A673 (cell line): ENCODE measurements at regions not wholly inside any gene's neighbourhood (a gene's known extent, or its start where the extent isn't known, plus 50 kb on each side); places are given as distances from the start of the nearest gene placed in this dataset.

Experiments used
- BruUV-seq: library from RNA; stranded (reverse); fragments of 400-500 nt; replicated peaks from 2 replicates; lab custom pipeline; 2021; lab: Mats Ljungman, UMichigan
- CTCF ChIA-PET: fragments of 300-600 bp; sonication (Branson Sonifier 250); formaldehyde crosslinking; loops from one replicate; lab custom pipeline; 2022; ENCODE audit warnings: antibody characterized with exemption; lab: Charles Lee
- POLR2A ChIA-PET: fragments of 300-600 bp; sonication (Branson Sonifier 250); formaldehyde crosslinking; loops from one replicate; lab custom pipeline; 2022; ENCODE audit warnings: antibody characterized with exemption; ENCODE audit not compliant: low non-redundant PET; lab: Charles Lee
- DNase-seq: peaks from one replicate; pipeline ENCODE4 v3.0.0-alpha.2; 2015; ENCODE audit warnings: low spot score
- H3K27ac ChIP-seq: fragments of 200-600 bp; sonication (generic); 2 replicates; pipeline ENCODE4 v1.5.1; 2016; ENCODE audit warnings: mixed run types, low read depth, mild to moderate bottlenecking, mixed read lengths, antibody characterized with exemption, low read length; ENCODE audit not compliant: poor library complexity, severe bottlenecking
- H3K27me3 ChIP-seq: fragments of 200-600 bp; sonication (generic); replicated peaks from 2 replicates; pipeline ENCODE4 v1.6.1; 2017; ENCODE audit warnings: mixed run types, low read depth, mild to moderate bottlenecking, mixed read lengths, antibody characterized with exemption, low read length; ENCODE audit not compliant: insufficient read depth, poor library complexity
- H3K36me3 ChIP-seq: fragments of 200-600 bp; sonication (generic); 2 replicates; pipeline ENCODE4 v1.6.1; 2016; ENCODE audit warnings: mixed run types, mild to moderate bottlenecking, mixed read lengths, antibody characterized with exemption, low read length; ENCODE audit not compliant: insufficient read depth, poor library complexity, severe bottlenecking
- H3K4me1 ChIP-seq: fragments of 200-600 bp; sonication (generic); 2 replicates; pipeline ENCODE4 v1.6.1; 2017; ENCODE audit warnings: mixed run types, mild to moderate bottlenecking, mixed read lengths, antibody characterized with exemption, low read length; ENCODE audit not compliant: insufficient read depth, poor library complexity, severe bottlenecking
- H3K4me3 ChIP-seq: fragments of 200-600 bp; sonication (generic); 2 replicates; pipeline ENCODE4 v1.5.1; 2016; ENCODE audit warnings: low read depth, mixed run types, mild to moderate bottlenecking, mixed read lengths, low read length; ENCODE audit not compliant: poor library complexity, severe bottlenecking
- H3K9me3 ChIP-seq: fragments of 200-600 bp; sonication (generic); 2 replicates; pipeline ENCODE4 v1.6.1; 2016; ENCODE audit warnings: mixed run types, low read depth, mild to moderate bottlenecking, mixed read lengths, antibody characterized with exemption, low read length; ENCODE audit not compliant: poor library complexity, severe bottlenecking
- EZH2 ChIP-seq: fragments of 200-600 bp; sonication (generic); IDR thresholded peaks from 2 replicates; pipeline ENCODE4 v1.6.1; 2017; ENCODE audit warnings: borderline replicate concordance, low read depth, mild to moderate bottlenecking, mixed read lengths, antibody characterized with exemption, low read length; ENCODE audit not compliant: poor library complexity, severe bottlenecking
- intact Hi-C: fragments of 100-400 bp; cut with micrococcal nuclease; formaldehyde crosslinking; loops from one replicate; pipeline ENCODE4 v1.10.0; 2022; ENCODE audit not compliant: unreplicated experiment
- TF ChIP-seq, protein P1 (sequence below): fragments of 300-800, 200-600 bp; sonication (generic); conservative IDR thresholded peaks from 2 replicates; pipeline ENCODE4 v1.5.1; 2017; ENCODE audit warnings: low read depth, mild to moderate bottlenecking, antibody characterized with exemption, low read length, moderate library complexity, mixed read lengths

DNA sequence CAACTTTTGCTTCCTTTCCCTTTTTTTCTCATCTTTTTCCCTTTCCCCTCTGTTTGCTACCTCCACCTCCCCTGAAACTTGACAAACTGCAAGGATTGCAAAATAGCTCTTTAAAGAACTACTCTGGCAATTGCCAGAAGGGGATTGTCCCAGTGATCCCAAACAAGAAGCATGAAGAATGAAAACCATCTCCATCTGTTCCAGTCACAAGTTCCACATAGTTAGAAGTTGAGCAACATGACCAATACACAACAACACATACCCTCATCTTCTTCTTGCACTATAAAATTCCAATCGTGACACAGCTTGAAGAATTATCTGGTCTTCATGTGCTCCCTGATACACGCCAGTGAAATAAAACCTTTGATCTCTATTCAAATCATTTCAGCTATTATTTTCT lies 93.7 kb upstream of the USP15 start:
- ChIA-PET POLR2A (no interaction called here), CTCF (no interaction called here)
- no peak for TF ChIP-seq EZH2
- TF ChIP-seq, protein P1, sequence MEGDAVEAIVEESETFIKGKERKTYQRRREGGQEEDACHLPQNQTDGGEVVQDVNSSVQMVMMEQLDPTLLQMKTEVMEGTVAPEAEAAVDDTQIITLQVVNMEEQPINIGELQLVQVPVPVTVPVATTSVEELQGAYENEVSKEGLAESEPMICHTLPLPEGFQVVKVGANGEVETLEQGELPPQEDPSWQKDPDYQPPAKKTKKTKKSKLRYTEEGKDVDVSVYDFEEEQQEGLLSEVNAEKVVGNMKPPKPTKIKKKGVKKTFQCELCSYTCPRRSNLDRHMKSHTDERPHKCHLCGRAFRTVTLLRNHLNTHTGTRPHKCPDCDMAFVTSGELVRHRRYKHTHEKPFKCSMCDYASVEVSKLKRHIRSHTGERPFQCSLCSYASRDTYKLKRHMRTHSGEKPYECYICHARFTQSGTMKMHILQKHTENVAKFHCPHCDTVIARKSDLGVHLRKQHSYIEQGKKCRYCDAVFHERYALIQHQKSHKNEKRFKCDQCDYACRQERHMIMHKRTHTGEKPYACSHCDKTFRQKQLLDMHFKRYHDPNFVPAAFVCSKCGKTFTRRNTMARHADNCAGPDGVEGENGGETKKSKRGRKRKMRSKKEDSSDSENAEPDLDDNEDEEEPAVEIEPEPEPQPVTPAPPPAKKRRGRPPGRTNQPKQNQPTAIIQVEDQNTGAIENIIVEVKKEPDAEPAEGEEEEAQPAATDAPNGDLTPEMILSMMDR: no peak
- no TSS peak for BruUV-seq
- Histone ChIP-seq H3K27ac (no peak overlapping the region), H3K27me3 (no peaks in the 10 kb centered on the region), H3K4me1 (no peaks in the 10 kb centered on the region), H3K4me3 (no peak overlapping the region), H3K9me3 (no peaks in the 10 kb centered on the region), H3K36me3 (no peaks in the 10 kb centered on the region)
- DNase-seq: no peak
- intact Hi-C loops: no loop called here

DNA sequence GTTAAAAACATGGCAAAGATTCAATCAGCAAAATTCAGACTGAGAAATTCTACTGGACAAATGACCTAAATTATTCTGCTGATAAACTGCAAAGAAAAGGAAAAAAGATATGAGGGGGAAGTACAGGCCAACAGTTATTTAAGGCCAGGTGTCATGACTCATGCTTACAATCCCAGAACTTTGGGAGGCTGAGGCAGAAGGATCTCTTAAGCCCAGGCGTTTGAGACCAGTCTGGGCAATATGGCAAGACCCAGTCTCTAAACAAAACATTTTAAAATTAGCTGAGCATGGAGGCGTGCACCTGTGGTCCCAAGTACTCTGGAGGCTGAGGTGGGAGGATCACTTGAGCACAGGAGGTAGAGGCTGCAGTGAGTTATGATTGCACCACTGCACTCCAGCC lies 91.8 kb upstream of the USP15 start:
- POLR2A ChIA-PET: no interaction called here
- intact Hi-C loops: no loop called here
- BruUV-seq: no TSS peak

DNA sequence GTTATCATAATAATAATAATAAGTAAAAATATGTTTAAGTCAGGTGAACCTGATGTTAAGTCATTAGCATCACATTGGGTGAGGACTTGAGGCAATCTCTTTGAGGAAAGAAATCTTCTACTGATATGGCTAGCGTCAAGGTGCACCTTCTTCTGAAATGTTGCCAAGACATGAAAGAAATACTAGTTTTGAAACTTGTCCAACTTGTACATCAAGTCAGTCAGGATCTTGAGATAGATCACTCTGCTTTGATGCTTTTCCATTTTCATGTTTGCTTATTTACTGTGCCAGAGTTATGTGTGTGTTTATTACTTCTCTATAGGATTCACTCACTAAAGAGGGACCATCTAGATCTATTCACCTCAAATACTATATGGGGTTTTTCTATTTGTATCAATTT lies 90.0 kb upstream of the USP15 start:
- no TSS peak for BruUV-seq
- H3K36me3 ChIP-seq: no peaks in the 10 kb centered on the region
- CTCF ChIA-PET: no interaction called here
- no peaks in the 10 kb centered on the region for H3K4me1 ChIP-seq
- no peaks in the 10 kb centered on the region for H3K9me3 ChIP-seq
- TF ChIP-seq EZH2: no peak
- TF ChIP-seq, protein P1: no peak
- intact Hi-C loops: no loop called here
- no peak overlapping the region for H3K4me3 ChIP-seq
- POLR2A ChIA-PET: no interaction called here
- no peak overlapping the region for H3K27ac ChIP-seq
- no peak for DNase-seq
- no peaks in the 10 kb centered on the region for H3K27me3 ChIP-seq

More for the DNA sequence above, 91.8 kb upstream of the USP15 start:
- Histone ChIP-seq H3K36me3 (no peaks in the 10 kb centered on the region), H3K27ac (no peak overlapping the region), H3K27me3 (no peaks in the 10 kb centered on the region), H3K4me1 (no peaks in the 10 kb centered on the region), H3K4me3 (no peak overlapping the region), H3K9me3 (no peaks in the 10 kb centered on the region)
- TF ChIP-seq EZH2: no peak
- TF ChIP-seq, protein P1: no peak
- no peak for DNase-seq
- CTCF ChIA-PET: no interaction called here
